IMR-90 (cell line): ENCODE measurements at regions not wholly inside any gene's neighbourhood (a gene's known extent, or its start where the extent isn't known, plus 50 kb on each side); places are given as distances from the start of the nearest gene placed in this dataset.

Experiments
- ATAC-seq: fragments of 200-7000 bp; cut with Tn5 transposase; 2 replicates; pipeline ENCODE4 v1.9.1; 2020; ENCODE audit warnings: low read depth, mild to moderate bottlenecking, moderate library complexity
- BruUV-seq: library from RNA; stranded (reverse); fragments of 400-500 nt; replicated peaks from 2 replicates; lab custom pipeline; 2021; lab: Mats Ljungman, UMichigan
- CTCF ChIA-PET: fragments of 300-600 bp; formaldehyde crosslinking; extraction: SDS; loops from one replicate; lab custom pipeline; 2021; ENCODE audit warnings: antibody characterized with exemption; lab: Yijun Ruan, JAX
- POLR2A ChIA-PET: fragments of 300-600 bp; sonication (Branson Sonifier 250); formaldehyde crosslinking; loops from one replicate; lab custom pipeline; 2022; ENCODE audit warnings: antibody characterized with exemption; ENCODE audit not compliant: unreplicated experiment; lab: Charles Lee
- DNase-seq: peaks from one replicate; pipeline ENCODE4 v3.0.0; 2013
- H2AFZ ChIP-seq: replicated peaks from 2 replicates; pipeline ENCODE3; 2013; ENCODE audit warnings: low read length, mild to moderate bottlenecking; ENCODE audit not compliant: poor library complexity
- H2AK5ac ChIP-seq: 2 replicates; pipeline ENCODE4 v1.6.1; 2013; ENCODE audit warnings: low read depth, low read length, inconsistent platforms
- H2AK9ac ChIP-seq: replicated peaks from 2 replicates; pipeline ENCODE3; 2013; ENCODE audit warnings: mild to moderate bottlenecking, low read depth, low read length, moderate library complexity; ENCODE audit not compliant: poor library complexity
- H2BK120ac ChIP-seq: 2 replicates; pipeline ENCODE4 v1.6.1; 2013; ENCODE audit warnings: low read depth, low read length, inconsistent platforms
- H2BK15ac ChIP-seq: 3 replicates; pipeline ENCODE4 v1.6.1; 2013; ENCODE audit warnings: low read depth, low read length, inconsistent platforms
- H2BK20ac ChIP-seq: 2 replicates; pipeline ENCODE4 v1.6.1; 2013; ENCODE audit warnings: low read depth, mild to moderate bottlenecking, inconsistent platforms, low read length, moderate library complexity
- H2BK5ac ChIP-seq: 2 replicates; pipeline ENCODE4 v1.6.1; 2013; ENCODE audit warnings: mild to moderate bottlenecking, low read depth, low read length, inconsistent platforms; ENCODE audit not compliant: poor library complexity, severe bottlenecking
- H3K14ac ChIP-seq: replicated peaks from 2 replicates; pipeline ENCODE4 v1.6.1; 2013; ENCODE audit warnings: low read depth, low read length, inconsistent platforms
- H3K18ac ChIP-seq: 2 replicates; pipeline ENCODE4 v1.6.1; 2013; ENCODE audit warnings: low read depth, low read length, control low read depth
- H3K23ac ChIP-seq: 2 replicates; pipeline ENCODE4 v1.6.1; 2013; ENCODE audit warnings: low read depth, low read length, inconsistent platforms
- H3K27ac ChIP-seq: 2 replicates; pipeline ENCODE4 v1.5.1; 2013; ENCODE audit warnings: mild to moderate bottlenecking, control low read depth, low read length; ENCODE audit not compliant: insufficient read depth
- H3K27me3 ChIP-seq: 2 replicates; pipeline ENCODE4 v1.6.1; 2013; ENCODE audit warnings: low read length; ENCODE audit not compliant: control insufficient read depth, insufficient read depth
- H3K36me3 ChIP-seq: 2 replicates; pipeline ENCODE4 v1.6.1; 2013; ENCODE audit warnings: low read length, mixed read lengths; ENCODE audit not compliant: control insufficient read depth, insufficient read depth
- H3K4ac ChIP-seq: 2 replicates; pipeline ENCODE4 v1.6.1; 2013; ENCODE audit warnings: low read depth, low read length, inconsistent platforms
- H3K4me1 ChIP-seq: 2 replicates; pipeline ENCODE4 v1.6.1; 2013; ENCODE audit warnings: low read length, mixed read lengths; ENCODE audit not compliant: control insufficient read depth, insufficient read depth
- H3K4me2 ChIP-seq: 2 replicates; pipeline ENCODE4 v1.6.1; 2013; ENCODE audit warnings: low read depth, mild to moderate bottlenecking, control low read depth, low read length, moderate library complexity
- H3K4me3 ChIP-seq: 2 replicates; pipeline ENCODE4 v1.5.1; 2013; ENCODE audit warnings: low read depth, mild to moderate bottlenecking, control low read depth, low read length, moderate library complexity; ENCODE audit not compliant: insufficient read depth
- H3K56ac ChIP-seq: 2 replicates; pipeline ENCODE4 v1.6.1; 2013; ENCODE audit warnings: low read length, inconsistent platforms; ENCODE audit not compliant: insufficient read depth; ENCODE audit errors: extremely low read depth
- H3K79me1 ChIP-seq, 2 experiments: 2 replicates each; pipeline ENCODE4 v1.6.1; 2013; ENCODE audit warnings: low read length in 2 of 2, inconsistent platforms in 1 of 2, low read depth in 1 of 2
- H3K9ac ChIP-seq: 2 replicates; pipeline ENCODE4 v1.6.1; 2013; ENCODE audit warnings: low read depth, low read length, control low read depth
- H3K9me1 ChIP-seq: 2 replicates; pipeline ENCODE4 v1.6.1; 2013; ENCODE audit warnings: low read length, inconsistent platforms; ENCODE audit not compliant: insufficient read depth
- H3K9me3 ChIP-seq: 2 replicates; pipeline ENCODE4 v1.6.1; 2013; ENCODE audit warnings: low read length; ENCODE audit not compliant: control insufficient read depth, insufficient read depth
- H4K20me1 ChIP-seq: 2 replicates; pipeline ENCODE4 v1.6.1; 2013; ENCODE audit warnings: low read length, inconsistent platforms; ENCODE audit not compliant: insufficient read depth
- H4K5ac ChIP-seq: 2 replicates; pipeline ENCODE4 v1.6.1; 2013; ENCODE audit warnings: mild to moderate bottlenecking, low read depth, low read length, control low read depth
- H4K8ac ChIP-seq, 2 experiments: 2 replicates each; pipeline ENCODE4 v1.6.1; 2013; ENCODE audit warnings: low read depth in 2 of 2, low read length in 2 of 2, control low read depth in 1 of 2, inconsistent platforms in 1 of 2
- H4K91ac ChIP-seq: 2 replicates; pipeline ENCODE4 v1.6.1; 2013; ENCODE audit warnings: low read depth, low read length, inconsistent platforms; ENCODE audit not compliant: insufficient read depth
- MAFK ChIP-seq: IDR thresholded peaks from 2 replicates; pipeline ENCODE4 v1.6.1; 2012; ENCODE audit warnings: low read depth, low read length, improper control_type of control experiment
- MAZ ChIP-seq: IDR thresholded peaks from 2 replicates; pipeline ENCODE4 v1.6.1; 2012; ENCODE audit warnings: low read depth, mild to moderate bottlenecking, low read length, improper control_type of control experiment, moderate library complexity, borderline replicate concordance
- MXI1 ChIP-seq: IDR thresholded peaks from 2 replicates; pipeline ENCODE4 v1.6.1; 2012; ENCODE audit warnings: low read depth, mild to moderate bottlenecking, low read length, moderate library complexity, borderline replicate concordance
- RAD21 ChIP-seq: IDR thresholded peaks from 2 replicates; pipeline ENCODE4 v1.6.1; 2012; ENCODE audit warnings: low read length, improper control_type of control experiment
- RCOR1 ChIP-seq: IDR thresholded peaks from 2 replicates; pipeline ENCODE4 v1.6.1; 2012; ENCODE audit warnings: mild to moderate bottlenecking, low read length, improper control_type of control experiment; ENCODE audit not compliant: insufficient replicate concordance
- RFX5 ChIP-seq: IDR thresholded peaks from 2 replicates; pipeline ENCODE4 v1.8.0; 2012; ENCODE audit warnings: low read depth, mild to moderate bottlenecking, low read length, moderate library complexity
- dilution Hi-C: fragments of 300-500 bp; cut with HindIII; formaldehyde crosslinking; loops from one replicate; pipeline ENCODE4 v1.14.3; 2018; ENCODE audit warnings: low sequenced_read_pairs; ENCODE audit not compliant: unreplicated experiment
- in situ Hi-C: fragments of 300-500 bp; cut with MboI; formaldehyde crosslinking; loops from 3 replicates; pipeline ENCODE4 v1.14.3; 2019; ENCODE audit warnings: low sequenced_read_pairs, inconsistent platforms, mixed read lengths
- intact Hi-C: fragments of 100-400 bp; cut with micrococcal nuclease; formaldehyde crosslinking; loops from 2 replicates; pipeline ENCODE4 v1.10.0; 2022

- Histone ChIP-seq H2BK15ac (no peak overlapping the region), H2BK120ac (no peak overlapping the region), H3K4me3 (no peak overlapping the region), H3K56ac (no peak overlapping the region), H3K36me3 (no peaks in the 10 kb centered on the region), H4K5ac (no peak overlapping the region), H3K4ac (no peak overlapping the region), H3K27ac (no peak overlapping the region), H3K18ac (no peak overlapping the region), H3K4me2 (no peak overlapping the region), H2BK5ac (no peak overlapping the region), H2BK20ac (no peak overlapping the region), H3K79me1 (no peaks in the 10 kb centered on the region), H4K91ac (no peak overlapping the region), H2AK9ac (no peak overlapping the region), H2AK5ac (no peak overlapping the region), H3K9ac (no peak overlapping the region), H3K27me3 (no peaks in the 10 kb centered on the region), H4K20me1 (no peaks in the 10 kb centered on the region), H3K9me3 (no peaks in the 10 kb centered on the region), H4K8ac (no peak overlapping the region), H2AFZ (no peak overlapping the region), H3K23ac (no peak overlapping the region), H3K4me1 (peaks cover 2% of the 10 kb centered on the region), H3K9me1 (no peaks in the 10 kb centered on the region), H3K14ac (no peak overlapping the region)
- no peak for ATAC-seq
- BruUV-seq: no TSS peak
- intact Hi-C loops: no loop called here
- dilution Hi-C loops: no loop called here
- in situ Hi-C loops: no loop called here
- TF ChIP-seq RAD21 (no peak), MXI1 (no peak), RCOR1 (no peak), MAZ (no peak), MAFK (no peak), RFX5 (no peak)
- POLR2A ChIA-PET: no interaction called here
- no peak for DNase-seq
- CTCF ChIA-PET: no interaction called here
These were observed 299.8 kb downstream of the ARL4A start for GRCh38 chr7:12987238-12987637.
